Lower leg skin (tissue), 3 donors: ENCODE measurements at regions not wholly inside any gene's neighbourhood (a gene's known extent, or its start where the extent isn't known, plus 50 kb on each side); places are given as distances from the start of the nearest gene placed in this dataset.

Source experiments
- CTCF ChIP-seq, 3 donors: fragments of 450-650 bp; IDR thresholded peaks; one replicate each; pipeline ENCODE4 v1.5.1; 2016; ENCODE audit warnings: antibody characterized with exemption in 3 of 3, mild to moderate bottlenecking in 3 of 3, moderate library complexity in 2 of 3
- POLR2A ChIP-seq, 2 donors: fragments of 450-650 bp; IDR thresholded peaks; one replicate each; pipeline ENCODE4 v1.6.1; 2016 to 2017; ENCODE audit warnings: antibody characterized with exemption in 2 of 2, mild to moderate bottlenecking in 1 of 2, moderate library complexity in 1 of 2

DNA sequence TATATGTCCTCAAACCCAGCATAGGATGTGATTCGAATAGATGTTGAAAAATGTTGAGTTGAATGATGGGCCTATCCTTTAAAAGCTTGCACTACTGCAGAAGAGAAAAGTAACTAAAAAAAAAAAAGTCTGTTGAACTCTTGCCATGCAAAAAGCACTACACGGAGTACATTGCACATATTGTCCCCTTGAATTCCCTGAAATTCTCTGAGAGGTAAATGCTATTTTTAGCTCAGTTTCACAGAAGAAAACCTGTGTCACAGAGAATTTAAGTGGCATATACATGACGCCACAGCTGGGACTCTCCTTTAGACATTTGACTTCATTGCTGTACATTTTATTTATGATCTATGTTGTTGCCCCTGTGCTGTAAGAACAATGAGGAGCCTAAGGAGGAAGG is 583.8 kb downstream of the SOX6 start:
- TF ChIP-seq CTCF (IDR thresholded peaks at IDR 0.05) (no peak), POLR2A (IDR thresholded peaks at IDR 0.05) (no peak)
